C4-2B (cell line): ENCODE measurements at regions not wholly inside any gene's neighbourhood (a gene's known extent, or its start where the extent isn't known, plus 50 kb on each side); places are given as distances from the start of the nearest gene placed in this dataset.

Experiments used
- CTCF ChIP-seq: fragments of 450-650 bp; conservative IDR thresholded peaks from 2 replicates; pipeline ENCODE4 v1.5.1; 2017; ENCODE audit warnings: mild to moderate bottlenecking
- ZFX ChIP-seq: fragments of 450-650 bp; IDR thresholded peaks from 2 replicates; pipeline ENCODE4 v1.6.1; 2017

GRCh38 chr5:34501840-34502239 is 154.3 kb upstream of the RAI14 start:
- TF ChIP-seq CTCF (no peak), ZFX (no peak)
